CD4-positive, CD25-positive, alpha-beta regulatory T cell (primary cell): ENCODE measurements at regions not wholly inside any gene's neighbourhood (a gene's known extent, or its start where the extent isn't known, plus 50 kb on each side); places are given as distances from the start of the nearest gene placed in this dataset.

Experiments
- ATAC-seq, 2 donors: fragments of 150-1000 bp; cut with Tn5 transposase; one replicate each; pipeline ENCODE4 v1.10.0; 2021; ENCODE audit warnings: low read depth in 2 of 2, moderate number of reproducible peaks in 2 of 2, moderate library complexity in 1 of 2
- DNase-seq, 3 donors: peaks; one replicate each; pipeline versions ENCODE4 v3.0.0 to v3.0.0-alpha.2; 2012 to 2022; ENCODE audit warnings: mixed read lengths in 1 of 3
- H3K27ac ChIP-seq: one replicate; pipeline ENCODE4 v1.7.0; 2013; ENCODE audit warnings: mild to moderate bottlenecking, low read length; ENCODE audit not compliant: insufficient read depth, poor library complexity, severe bottlenecking
- H3K27me3 ChIP-seq: one replicate; pipeline ENCODE4 v1.7.0; 2013; ENCODE audit warnings: low read length; ENCODE audit not compliant: control insufficient read depth, insufficient read depth
- H3K36me3 ChIP-seq: one replicate; pipeline ENCODE4 v1.7.0; 2013; ENCODE audit warnings: mild to moderate bottlenecking, low read length, moderate library complexity; ENCODE audit not compliant: control insufficient read depth, insufficient read depth
- H3K4me1 ChIP-seq: 2 replicates; pipeline ENCODE4 v1.7.0; 2013; ENCODE audit warnings: mild to moderate bottlenecking, low read length; ENCODE audit not compliant: insufficient read depth, control insufficient read depth, poor library complexity, severe bottlenecking
- H3K4me3 ChIP-seq: one replicate; pipeline ENCODE4 v1.7.0; 2013; ENCODE audit warnings: low read depth, mild to moderate bottlenecking, low read length, moderate library complexity
- H3K9me3 ChIP-seq, 2 experiments: 1 replicate in 1 of 2; 2 replicates in 1 of 2; pipeline ENCODE4 v1.7.0; 2013; ENCODE audit warnings: low read length in 2 of 2, mild to moderate bottlenecking in 1 of 2, moderate library complexity in 1 of 2; ENCODE audit not compliant: control insufficient read depth in 2 of 2
- H3K27ac Mint-ChIP-seq, 3 donors: one replicate each; pipeline ENCODE4 v1.8.0; 2020 to 2022; ENCODE audit warnings: mild to moderate bottlenecking in 3 of 3, mixed read lengths in 3 of 3, moderate library complexity in 2 of 3
- H3K27me3 Mint-ChIP-seq: one replicate; pipeline ENCODE4 v1.8.0; 2022; ENCODE audit warnings: mild to moderate bottlenecking, mixed read lengths
- H3K36me3 Mint-ChIP-seq: one replicate; pipeline ENCODE4 v1.8.0; 2020; ENCODE audit warnings: mixed read lengths
- H3K4me1 Mint-ChIP-seq, 4 donors: one replicate each; pipeline ENCODE4 v1.8.0; 2020 to 2022; ENCODE audit warnings: mixed read lengths in 4 of 4, mild to moderate bottlenecking in 1 of 4
- H3K4me3 Mint-ChIP-seq, 4 donors: one replicate each; pipeline ENCODE4 v1.8.0; 2020 to 2022; ENCODE audit warnings: mild to moderate bottlenecking in 4 of 4, mixed read lengths in 4 of 4, moderate library complexity in 3 of 4
- H3K9me3 Mint-ChIP-seq, 7 donors: one replicate each; pipeline ENCODE4 v1.8.0; 2020 to 2022; ENCODE audit warnings: mixed read lengths in 7 of 7, mild to moderate bottlenecking in 3 of 7, moderate library complexity in 2 of 7

- no peak for DNase-seq
- H3K36me3 Mint-ChIP-seq = no peaks in the 10 kb centered on the region
- H3K27ac Mint-ChIP-seq = no peak overlapping the region
- Histone ChIP-seq H3K27me3 (no peaks in the 10 kb centered on the region), H3K4me1 (no peaks in the 10 kb centered on the region), H3K27ac (no peak overlapping the region), H3K36me3 (no peaks in the 10 kb centered on the region), H3K4me3 (no peak overlapping the region), H3K9me3 (no peaks in the 10 kb centered on the region)
- H3K4me1 Mint-ChIP-seq = no peaks in the 10 kb centered on the region
- H3K4me3 Mint-ChIP-seq = no peak overlapping the region
- H3K27me3 Mint-ChIP-seq = no peaks in the 10 kb centered on the region
- ATAC-seq = no peak
- peaks cover 0 to 4% (median 0%) of the 10 kb centered on the region in 7 donors for H3K9me3 Mint-ChIP-seq
Measured at GRCh38 chr21:16176570-16176969, 446.8 kb downstream of the USP25 start.

- Histone ChIP-seq H3K9me3 (no peaks in the 10 kb centered on the region), H3K36me3 (no peaks in the 10 kb centered on the region)
- no peak overlapping the region for H3K4me3 Mint-ChIP-seq
Measured at GRCh38 chr21:16177532-16177931, 447.8 kb downstream of the USP25 start.

GRCh38 chr21:16179773-16180172 is 450.0 kb downstream of the USP25 start:
- H3K27ac ChIP-seq = no peak overlapping the region
- H3K4me3 ChIP-seq = no peak overlapping the region
- peaks cover 0 to 1% (median 0%) of the 10 kb centered on the region in 7 donors for H3K9me3 Mint-ChIP-seq
- ATAC-seq = no peak
- no peak for DNase-seq
- no peaks in the 10 kb centered on the region for H3K9me3 ChIP-seq
- no peaks in the 10 kb centered on the region for H3K4me1 Mint-ChIP-seq
- no peaks in the 10 kb centered on the region for H3K4me1 ChIP-seq
- H3K27me3 Mint-ChIP-seq = no peaks in the 10 kb centered on the region
- no peaks in the 10 kb centered on the region for H3K36me3 Mint-ChIP-seq
- no peaks in the 10 kb centered on the region for H3K36me3 ChIP-seq
- no peaks in the 10 kb centered on the region for H3K27me3 ChIP-seq
- no peak overlapping the region for H3K4me3 Mint-ChIP-seq
- H3K27ac Mint-ChIP-seq = peak overlapping the region in 1 of 3 donors; percentile 29

More at GRCh38 chr21:16177532-16177931, 447.8 kb downstream of the USP25 start:
- H3K27ac Mint-ChIP-seq = no peak overlapping the region
- ATAC-seq (no peak), DNase-seq (no peak)
- H3K27me3 Mint-ChIP-seq = no peaks in the 10 kb centered on the region
- no peaks in the 10 kb centered on the region for H3K4me1 Mint-ChIP-seq
- H3K36me3 Mint-ChIP-seq = no peaks in the 10 kb centered on the region
- no peak overlapping the region for H3K4me3 ChIP-seq
- H3K9me3 Mint-ChIP-seq = no peaks in the 10 kb centered on the region
- no peaks in the 10 kb centered on the region for H3K27me3 ChIP-seq
- no peak overlapping the region for H3K27ac ChIP-seq
- no peaks in the 10 kb centered on the region for H3K4me1 ChIP-seq

- ATAC-seq = no peak
Measured at GRCh38 chr21:16180614-16181013, 450.8 kb downstream of the USP25 start.

GRCh38 chr21:16181018-16181417 is 451.2 kb downstream of the USP25 start:
- Mint-ChIP-seq H3K4me1 (no peaks in the 10 kb centered on the region), H3K27ac (no peak overlapping the region), H3K36me3 (no peaks in the 10 kb centered on the region), H3K27me3 (no peaks in the 10 kb centered on the region), H3K4me3 (no peak overlapping the region), H3K9me3 (peaks cover 0 to 4% (median 0%) of the 10 kb centered on the region in 7 donors)
- H3K36me3 ChIP-seq = no peaks in the 10 kb centered on the region
- H3K27me3 ChIP-seq = no peaks in the 10 kb centered on the region
- H3K9me3 ChIP-seq = no peaks in the 10 kb centered on the region
- H3K27ac ChIP-seq = no peak overlapping the region
- ATAC-seq (no peak), DNase-seq (no peak)
- no peaks in the 10 kb centered on the region for H3K4me1 ChIP-seq
- no peak overlapping the region for H3K4me3 ChIP-seq

More at GRCh38 chr21:16180614-16181013, 450.8 kb downstream of the USP25 start:
- no peaks in the 10 kb centered on the region for H3K36me3 Mint-ChIP-seq
- H3K27me3 ChIP-seq = no peaks in the 10 kb centered on the region
- H3K36me3 ChIP-seq = no peaks in the 10 kb centered on the region
- H3K27me3 Mint-ChIP-seq = no peaks in the 10 kb centered on the region
- DNase-seq = no peak
- no peaks in the 10 kb centered on the region for H3K4me1 ChIP-seq
- H3K27ac Mint-ChIP-seq = no peak overlapping the region
- H3K4me3 ChIP-seq = no peak overlapping the region
- no peak overlapping the region for H3K27ac ChIP-seq
- H3K9me3 ChIP-seq = no peaks in the 10 kb centered on the region
- peaks cover 0 to 4% (median 0%) of the 10 kb centered on the region in 7 donors for H3K9me3 Mint-ChIP-seq
- H3K4me3 Mint-ChIP-seq = no peak overlapping the region
- no peaks in the 10 kb centered on the region for H3K4me1 Mint-ChIP-seq

GRCh38 chr21:16185766-16186165 is 456.0 kb downstream of the USP25 start:
- H3K4me3 ChIP-seq = no peak overlapping the region
- ATAC-seq (no peak), DNase-seq (no peak)
- no peaks in the 10 kb centered on the region for H3K27me3 ChIP-seq
- H3K4me3 Mint-ChIP-seq = no peak overlapping the region
- H3K9me3 ChIP-seq = peaks cover 0 to 1% of the 10 kb centered on the region in 2 experiments
- no peaks in the 10 kb centered on the region for H3K4me1 ChIP-seq
- H3K9me3 Mint-ChIP-seq = peaks cover 0 to 7% (median 2%) of the 10 kb centered on the region in 7 donors
- H3K36me3 ChIP-seq = no peaks in the 10 kb centered on the region
- H3K4me1 Mint-ChIP-seq = no peaks in the 10 kb centered on the region
- no peak overlapping the region for H3K27ac Mint-ChIP-seq
- H3K27ac ChIP-seq = no peak overlapping the region
- H3K27me3 Mint-ChIP-seq = no peaks in the 10 kb centered on the region
- no peaks in the 10 kb centered on the region for H3K36me3 Mint-ChIP-seq

GRCh38 chr21:16186742-16187141 is 457.0 kb downstream of the USP25 start:
- Mint-ChIP-seq H3K27me3 (no peaks in the 10 kb centered on the region), H3K36me3 (no peaks in the 10 kb centered on the region), H3K4me3 (no peak overlapping the region), H3K9me3 (peaks cover 0 to 8% (median 3%) of the 10 kb centered on the region in 7 donors), H3K27ac (no peak overlapping the region), H3K4me1 (no peaks in the 10 kb centered on the region)
- ATAC-seq (no peak), DNase-seq (no peak)
- Histone ChIP-seq H3K4me1 (no peaks in the 10 kb centered on the region), H3K9me3 (peaks cover 0 to 1% of the 10 kb centered on the region in 2 experiments), H3K4me3 (no peak overlapping the region), H3K36me3 (no peaks in the 10 kb centered on the region), H3K27me3 (no peaks in the 10 kb centered on the region), H3K27ac (no peak overlapping the region)

GRCh38 chr21:16187603-16188301 is 458.0 kb downstream of the USP25 start:
- H3K4me3 Mint-ChIP-seq = no peak overlapping the region
- ATAC-seq = no peak
- Histone ChIP-seq H3K4me1 (no peaks in the 10 kb centered on the region), H3K27me3 (no peaks in the 10 kb centered on the region), H3K27ac (no peak overlapping the region), H3K9me3 (peaks cover 0 to 1% of the 10 kb centered on the region in 2 experiments), H3K4me3 (no peak overlapping the region), H3K36me3 (no peaks in the 10 kb centered on the region)
- H3K4me1 Mint-ChIP-seq = no peaks in the 10 kb centered on the region
- no peaks in the 10 kb centered on the region for H3K27me3 Mint-ChIP-seq
- no peak overlapping the region for H3K27ac Mint-ChIP-seq
- DNase-seq = no peak
- H3K36me3 Mint-ChIP-seq = no peaks in the 10 kb centered on the region
- H3K9me3 Mint-ChIP-seq = peaks cover 0 to 8% (median 3%) of the 10 kb centered on the region in 7 donors
